Neural cell (in vitro differentiated cells): ENCODE measurements at regions not wholly inside any gene's neighbourhood (a gene's known extent, or its start where the extent isn't known, plus 50 kb on each side); places are given as distances from the start of the nearest gene placed in this dataset.

Experiments
- EP300 ChIP-seq: fragments of 450-650 bp; conservative IDR thresholded peaks from 2 replicates; pipeline ENCODE4 v1.6.1; 2014; ENCODE audit warnings: antibody characterized with exemption, mild to moderate bottlenecking, moderate library complexity; ENCODE audit not compliant: poor library complexity, severe bottlenecking
- EZH2 ChIP-seq: fragments of 200-600, 300-800 bp; shearing (Covaris generic), sonication (generic); IDR thresholded peaks from 2 replicates; pipeline ENCODE4 v1.6.1; 2014; ENCODE audit warnings: antibody characterized with exemption, low read length, borderline replicate concordance, mild to moderate bottlenecking; ENCODE audit not compliant: insufficient read depth, poor library complexity, severe bottlenecking
- MXI1 ChIP-seq: fragments of 450-650 bp; conservative IDR thresholded peaks from 2 replicates; pipeline ENCODE4 v1.6.1; 2014; ENCODE audit warnings: antibody characterized with exemption, mild to moderate bottlenecking; ENCODE audit not compliant: poor library complexity, severe bottlenecking
- POLR2AphosphoS5 ChIP-seq: IDR thresholded peaks from 2 replicates; pipeline ENCODE4 v1.6.1; 2012
- RAD21 ChIP-seq: fragments of 450-650 bp; conservative IDR thresholded peaks from 2 replicates; pipeline ENCODE4 v1.6.1; 2014; ENCODE audit warnings: antibody characterized with exemption, mild to moderate bottlenecking, moderate library complexity
- SMC3 ChIP-seq: fragments of 450-650 bp; conservative IDR thresholded peaks from 2 replicates; pipeline ENCODE4 v1.6.1; 2014; ENCODE audit warnings: antibody characterized with exemption, mild to moderate bottlenecking, moderate library complexity; ENCODE audit not compliant: poor library complexity
- TF ChIP-seq, protein P1 (sequence below): fragments of 450-650 bp; IDR thresholded peaks from 2 replicates; pipeline ENCODE4 v1.5.1; 2014; ENCODE audit warnings: antibody characterized with exemption, mild to moderate bottlenecking, moderate library complexity; ENCODE audit not compliant: poor library complexity, severe bottlenecking
- TF ChIP-seq, protein P2 (sequence below): IDR thresholded peaks from 2 replicates; pipeline ENCODE4 v1.6.1; 2012; ENCODE audit warnings: borderline replicate concordance

DNA sequence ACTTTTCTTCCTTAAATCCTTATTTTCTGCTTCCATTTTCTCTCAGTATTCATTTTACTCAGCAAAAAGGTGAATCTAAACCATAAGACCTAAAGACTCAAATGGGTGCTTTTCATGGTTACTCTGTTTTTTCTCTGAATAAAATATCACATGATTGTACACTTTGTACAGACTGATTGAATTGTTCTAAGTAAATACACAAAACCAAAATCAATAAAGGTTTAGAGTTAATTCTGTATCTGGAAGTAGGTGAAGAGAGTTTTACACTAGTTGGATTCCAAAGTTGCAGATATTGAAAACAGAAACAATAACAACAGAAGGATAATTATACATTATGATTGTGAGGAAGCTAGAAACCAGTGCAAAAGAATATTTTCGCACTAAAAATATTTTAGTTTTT, 546.2 kb downstream of the TUSC7 start:
- TF ChIP-seq, protein P1, sequence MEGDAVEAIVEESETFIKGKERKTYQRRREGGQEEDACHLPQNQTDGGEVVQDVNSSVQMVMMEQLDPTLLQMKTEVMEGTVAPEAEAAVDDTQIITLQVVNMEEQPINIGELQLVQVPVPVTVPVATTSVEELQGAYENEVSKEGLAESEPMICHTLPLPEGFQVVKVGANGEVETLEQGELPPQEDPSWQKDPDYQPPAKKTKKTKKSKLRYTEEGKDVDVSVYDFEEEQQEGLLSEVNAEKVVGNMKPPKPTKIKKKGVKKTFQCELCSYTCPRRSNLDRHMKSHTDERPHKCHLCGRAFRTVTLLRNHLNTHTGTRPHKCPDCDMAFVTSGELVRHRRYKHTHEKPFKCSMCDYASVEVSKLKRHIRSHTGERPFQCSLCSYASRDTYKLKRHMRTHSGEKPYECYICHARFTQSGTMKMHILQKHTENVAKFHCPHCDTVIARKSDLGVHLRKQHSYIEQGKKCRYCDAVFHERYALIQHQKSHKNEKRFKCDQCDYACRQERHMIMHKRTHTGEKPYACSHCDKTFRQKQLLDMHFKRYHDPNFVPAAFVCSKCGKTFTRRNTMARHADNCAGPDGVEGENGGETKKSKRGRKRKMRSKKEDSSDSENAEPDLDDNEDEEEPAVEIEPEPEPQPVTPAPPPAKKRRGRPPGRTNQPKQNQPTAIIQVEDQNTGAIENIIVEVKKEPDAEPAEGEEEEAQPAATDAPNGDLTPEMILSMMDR: no peak
- no peak for TF ChIP-seq RAD21
- TF ChIP-seq EZH2: no peak
- TF ChIP-seq EP300: no peak
- no peak for TF ChIP-seq POLR2AphosphoS5
- no peak for TF ChIP-seq MXI1
- TF ChIP-seq, protein P2, sequence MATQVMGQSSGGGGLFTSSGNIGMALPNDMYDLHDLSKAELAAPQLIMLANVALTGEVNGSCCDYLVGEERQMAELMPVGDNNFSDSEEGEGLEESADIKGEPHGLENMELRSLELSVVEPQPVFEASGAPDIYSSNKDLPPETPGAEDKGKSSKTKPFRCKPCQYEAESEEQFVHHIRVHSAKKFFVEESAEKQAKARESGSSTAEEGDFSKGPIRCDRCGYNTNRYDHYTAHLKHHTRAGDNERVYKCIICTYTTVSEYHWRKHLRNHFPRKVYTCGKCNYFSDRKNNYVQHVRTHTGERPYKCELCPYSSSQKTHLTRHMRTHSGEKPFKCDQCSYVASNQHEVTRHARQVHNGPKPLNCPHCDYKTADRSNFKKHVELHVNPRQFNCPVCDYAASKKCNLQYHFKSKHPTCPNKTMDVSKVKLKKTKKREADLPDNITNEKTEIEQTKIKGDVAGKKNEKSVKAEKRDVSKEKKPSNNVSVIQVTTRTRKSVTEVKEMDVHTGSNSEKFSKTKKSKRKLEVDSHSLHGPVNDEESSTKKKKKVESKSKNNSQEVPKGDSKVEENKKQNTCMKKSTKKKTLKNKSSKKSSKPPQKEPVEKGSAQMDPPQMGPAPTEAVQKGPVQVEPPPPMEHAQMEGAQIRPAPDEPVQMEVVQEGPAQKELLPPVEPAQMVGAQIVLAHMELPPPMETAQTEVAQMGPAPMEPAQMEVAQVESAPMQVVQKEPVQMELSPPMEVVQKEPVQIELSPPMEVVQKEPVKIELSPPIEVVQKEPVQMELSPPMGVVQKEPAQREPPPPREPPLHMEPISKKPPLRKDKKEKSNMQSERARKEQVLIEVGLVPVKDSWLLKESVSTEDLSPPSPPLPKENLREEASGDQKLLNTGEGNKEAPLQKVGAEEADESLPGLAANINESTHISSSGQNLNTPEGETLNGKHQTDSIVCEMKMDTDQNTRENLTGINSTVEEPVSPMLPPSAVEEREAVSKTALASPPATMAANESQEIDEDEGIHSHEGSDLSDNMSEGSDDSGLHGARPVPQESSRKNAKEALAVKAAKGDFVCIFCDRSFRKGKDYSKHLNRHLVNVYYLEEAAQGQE: no peak
- no peak for TF ChIP-seq SMC3
